ENCODE measurements at regions not wholly inside any gene's neighbourhood (a gene's known extent, or its start where the extent isn't known, plus 50 kb on each side); places are given as distances from the start of the nearest gene placed in this dataset.

GRCh38 chr5:40306869-40307487 is 372.7 kb upstream of the PTGER4 start:
- DNase-seq (ENCODE audit: low read depth, low spot score): no peak
- H3K27ac ChIP-seq: no peak overlapping the region

- no peak overlapping the region for H3K27ac ChIP-seq
- DNase-seq (ENCODE audit: low read depth, low spot score): no peak
Observed at GRCh38 chr5:40292006-40292405, 387.7 kb upstream of the PTGER4 start.

- no peak for DNase-seq (ENCODE audit: low read depth, low spot score)
Observed at GRCh38 chr5:40291338-40291737, 388.4 kb upstream of the PTGER4 start.

DNA sequence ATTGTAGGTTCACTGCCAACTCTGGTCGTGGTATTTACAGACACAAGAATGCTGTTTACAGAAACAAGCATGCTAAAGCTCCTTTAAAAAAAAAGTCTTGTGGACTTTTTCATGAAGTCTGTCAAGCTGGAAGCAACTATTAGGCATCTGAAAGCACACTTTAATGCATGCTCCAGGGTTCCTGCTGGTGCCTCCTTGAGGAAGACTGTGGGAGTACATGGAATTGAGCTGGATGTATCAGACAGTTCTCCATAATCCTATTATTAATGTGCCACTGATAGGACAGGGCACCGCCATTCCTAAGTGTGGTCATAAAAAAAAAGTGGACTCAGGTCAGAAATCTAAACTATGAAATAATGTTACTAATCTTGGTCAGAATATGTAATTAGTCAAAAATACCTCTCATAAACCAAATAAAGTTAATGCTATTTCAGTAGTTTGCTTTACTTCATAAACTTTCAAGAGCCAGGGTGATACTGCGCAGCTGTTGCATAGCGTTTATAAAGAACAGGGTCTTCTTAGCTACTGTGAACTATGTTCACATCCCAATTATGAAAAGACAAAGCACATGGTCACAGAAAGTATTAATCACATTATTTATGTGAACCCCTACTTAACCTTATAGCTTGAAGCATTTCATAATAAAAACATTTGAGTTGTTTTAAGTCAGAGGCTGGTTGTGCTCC is 390.8 kb upstream of the PTGER4 start:
- H3K27ac ChIP-seq: no peak overlapping the region
- DNase-seq (ENCODE audit: low read depth, low spot score): no peak

More at GRCh38 chr5:40291338-40291737, 388.4 kb upstream of the PTGER4 start:
- H3K27ac ChIP-seq: no peak overlapping the region

DNA sequence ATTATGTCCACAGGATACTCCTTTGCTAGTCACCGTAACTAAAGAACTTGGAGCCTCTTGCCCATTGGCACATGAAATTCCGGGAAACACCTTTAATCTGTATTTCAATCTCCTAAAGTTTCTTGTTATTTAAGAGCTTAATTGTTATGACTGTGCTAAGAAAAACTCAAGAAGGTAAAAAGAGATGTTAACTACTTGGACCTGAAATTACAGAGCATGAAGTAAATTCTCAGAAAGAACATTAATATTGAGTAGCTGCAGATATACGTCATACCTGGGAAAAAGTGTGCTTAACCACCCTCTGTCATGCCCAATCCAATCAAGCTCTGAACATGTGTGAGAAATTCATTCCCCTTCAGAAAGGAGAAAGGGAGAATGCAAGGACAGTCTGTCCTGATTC is 394.9 kb upstream of the PTGER4 start:
- no peak overlapping the region for H3K27ac ChIP-seq
- DNase-seq (ENCODE audit: low read depth, low spot score): no peak

DNA sequence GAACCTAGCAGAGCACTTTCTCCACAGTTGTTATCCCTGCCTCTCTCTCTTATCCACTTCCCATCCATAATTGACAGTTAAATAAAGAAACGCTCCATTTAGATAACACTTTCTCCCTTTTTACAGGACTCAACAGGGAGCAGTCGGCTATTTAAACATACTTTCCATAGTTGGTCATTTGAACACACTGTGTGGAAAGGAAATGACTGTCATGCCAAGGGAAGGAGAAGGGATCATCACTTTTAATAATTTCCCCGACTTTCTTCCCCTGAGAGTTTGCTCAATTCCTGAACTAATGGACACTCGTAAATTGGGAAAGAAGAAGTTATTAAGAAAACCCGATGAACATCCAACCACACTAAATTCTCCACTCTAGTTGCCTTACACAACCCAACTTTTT is 400.8 kb upstream of the PTGER4 start:
- DNase-seq (ENCODE audit: low read depth, low spot score): no peak
- no peak overlapping the region for H3K27ac ChIP-seq

GRCh38 chr5:40277161-40277906 is 402.4 kb upstream of the PTGER4 start:
- no peak for DNase-seq (ENCODE audit: low read depth, low spot score)
- H3K27ac ChIP-seq: no peak overlapping the region

GRCh38 chr5:40276426-40277102 is 403.2 kb upstream of the PTGER4 start:
- DNase-seq (ENCODE audit: low read depth, low spot score): no peak
- H3K27ac ChIP-seq: no peak overlapping the region

- H3K27ac ChIP-seq: no peak overlapping the region
- no peak for DNase-seq (ENCODE audit: low read depth, low spot score)
Observed at GRCh38 chr5:40274568-40274967, 405.1 kb upstream of the PTGER4 start.

DNA sequence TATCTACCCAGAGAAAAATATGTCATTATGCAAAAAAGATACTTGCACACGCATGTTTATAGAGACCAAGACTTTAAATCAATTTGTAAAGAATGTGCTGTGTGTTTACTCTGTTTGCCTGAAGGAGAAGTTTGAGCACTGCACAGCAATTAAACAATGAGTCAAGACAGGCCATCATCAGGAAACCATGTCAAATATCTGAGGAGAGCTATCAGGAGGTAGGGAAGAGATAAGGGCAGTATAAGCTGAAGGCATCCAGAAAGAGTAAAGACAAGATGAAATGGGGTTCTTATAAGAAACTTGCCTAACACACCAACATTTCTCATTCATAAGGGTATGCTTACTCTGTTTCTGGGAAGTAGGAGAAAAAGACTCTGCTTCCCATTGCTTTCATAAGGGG is 405.8 kb upstream of the PTGER4 start:
- DNase-seq (ENCODE audit: low read depth, low spot score): no peak
- H3K27ac ChIP-seq: no peak overlapping the region

DNA sequence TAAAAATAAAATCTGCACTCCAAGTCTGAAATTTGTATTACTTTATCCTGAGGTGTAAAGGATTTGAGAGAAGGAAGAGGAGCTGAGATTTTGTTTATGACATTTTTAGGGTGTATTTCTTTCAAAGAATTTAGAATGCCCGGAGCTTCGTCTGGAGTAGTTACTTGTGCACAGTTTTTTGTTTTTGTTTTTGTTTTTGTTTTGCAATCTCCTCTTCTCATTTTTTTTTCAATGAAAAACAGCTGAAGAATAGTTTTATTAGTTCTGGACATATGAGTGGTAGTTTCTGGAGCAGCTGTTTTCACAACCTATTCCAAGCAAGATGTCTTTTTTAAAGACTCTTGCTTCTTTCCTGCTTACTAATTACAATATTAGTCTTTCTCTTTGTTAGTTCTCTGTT is 408.2 kb upstream of the PTGER4 start:
- DNase-seq (ENCODE audit: low read depth, low spot score): no peak
- H3K27ac ChIP-seq: no peak overlapping the region

DNA sequence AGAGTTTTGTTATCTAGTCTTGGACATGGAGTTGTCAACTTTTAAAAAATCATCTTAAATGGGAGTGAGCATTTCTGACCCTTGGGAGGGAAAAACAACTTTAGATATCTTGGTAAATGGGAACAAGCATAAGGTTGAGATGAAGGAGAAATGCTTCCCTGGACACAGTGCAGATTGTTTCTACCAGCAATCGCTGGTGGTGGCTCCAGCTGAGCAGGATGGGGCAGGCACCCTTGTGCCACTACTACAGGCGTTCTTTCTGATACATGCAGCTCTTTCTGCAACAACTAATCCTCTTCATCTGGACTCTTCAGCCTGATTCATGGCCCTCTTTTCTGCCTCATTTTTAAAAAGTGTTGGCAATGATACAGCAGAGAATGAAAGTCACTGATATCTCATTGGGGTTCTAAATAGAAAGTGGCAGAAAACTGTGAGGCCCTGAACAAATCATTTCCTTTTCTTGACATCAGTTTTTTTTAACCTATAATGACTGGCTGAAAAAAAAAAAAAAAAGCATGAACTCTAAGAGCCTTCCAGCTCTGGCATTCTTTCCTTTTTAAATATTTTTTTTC is 409.4 kb upstream of the PTGER4 start:
- no peak for DNase-seq (ENCODE audit: low read depth, low spot score)
- H3K27ac ChIP-seq: no peak overlapping the region

DNA sequence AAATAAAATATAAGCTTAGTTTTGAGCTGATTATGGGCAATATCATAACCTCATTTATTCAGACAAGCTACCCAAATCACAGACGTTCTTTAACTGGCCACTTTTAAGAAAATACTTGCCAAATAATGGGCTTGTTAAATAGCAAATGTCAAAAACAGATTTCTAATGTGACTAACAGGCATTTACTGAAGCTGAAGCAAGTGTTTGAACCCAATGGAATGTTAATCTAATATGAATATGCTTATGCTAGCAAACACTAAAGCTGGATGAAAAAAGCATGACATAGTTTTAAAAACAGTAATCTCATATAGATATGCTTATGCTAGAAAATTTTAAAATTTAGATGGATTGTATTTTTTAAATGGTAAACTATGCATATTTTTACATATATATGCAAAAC is 411.6 kb upstream of the PTGER4 start:
- no peak overlapping the region for H3K27ac ChIP-seq
- DNase-seq (ENCODE audit: low read depth, low spot score): no peak

DNA sequence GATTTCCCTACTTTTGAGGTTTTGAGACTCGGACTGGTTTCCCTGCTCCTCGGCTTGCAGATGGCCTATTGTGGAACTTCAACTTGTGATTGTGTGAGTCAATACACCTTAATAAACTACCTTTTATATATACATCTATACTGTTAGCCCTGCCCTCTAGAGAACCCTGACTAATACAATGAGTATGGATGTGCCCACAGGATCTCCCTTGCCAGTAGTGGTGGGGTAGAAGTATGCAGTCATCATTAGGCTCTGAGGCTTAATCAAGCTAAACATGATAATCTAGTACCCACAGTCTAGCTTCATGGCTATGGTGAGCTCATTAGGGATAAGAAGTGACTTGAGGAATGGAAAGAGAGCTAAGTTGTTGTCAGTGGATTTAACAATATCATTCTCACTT is 412.8 kb upstream of the PTGER4 start:
- DNase-seq (ENCODE audit: low read depth, low spot score): no peak
- no peak overlapping the region for H3K27ac ChIP-seq

DNA sequence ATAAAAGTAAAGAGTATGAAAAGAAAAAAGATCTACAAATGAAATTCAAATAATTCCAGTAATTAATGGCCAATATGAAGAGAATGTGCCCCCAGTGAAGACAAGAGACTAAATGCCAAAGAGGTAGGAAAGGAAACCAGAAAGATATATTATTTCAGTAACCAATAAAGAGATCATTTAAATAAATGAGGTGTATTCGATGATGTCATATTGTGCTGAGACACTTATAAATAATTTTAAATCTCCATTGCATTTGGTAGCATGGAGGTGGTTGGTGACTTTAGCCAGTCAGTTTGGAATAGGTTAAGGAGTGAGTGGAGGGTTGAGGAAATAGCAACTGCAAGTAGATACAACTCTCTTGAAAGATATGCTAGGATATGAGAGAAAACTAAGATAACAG is 417.7 kb upstream of the PTGER4 start:
- DNase-seq (ENCODE audit: low read depth, low spot score): no peak
- H3K27ac ChIP-seq: no peak overlapping the region

DNA sequence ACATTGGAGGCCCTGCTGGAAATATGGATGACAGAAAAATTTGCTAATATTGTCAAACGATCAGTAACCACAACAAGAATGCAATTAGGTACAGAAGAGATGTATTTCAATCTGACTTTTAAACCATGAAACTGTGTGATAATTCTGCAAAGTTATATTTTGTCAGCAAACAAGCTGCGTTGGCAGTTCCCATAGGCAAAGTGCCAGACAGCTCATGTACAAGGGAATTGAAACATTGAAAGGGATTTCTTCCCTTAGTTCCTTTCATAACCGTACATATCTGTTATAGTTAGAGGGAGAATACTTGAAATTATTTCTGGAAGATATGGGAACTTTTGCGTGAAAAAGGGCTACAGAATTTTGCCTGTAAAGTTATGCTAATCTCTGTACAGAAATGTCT is 419.4 kb upstream of the PTGER4 start:
- DNase-seq (ENCODE audit: low read depth, low spot score): no peak
- H3K27ac ChIP-seq: no peak overlapping the region

- DNase-seq (ENCODE audit: low read depth, low spot score): no peak
- no peak overlapping the region for H3K27ac ChIP-seq
Observed at GRCh38 chr5:40258222-40258621, 421.5 kb upstream of the PTGER4 start.

DNA sequence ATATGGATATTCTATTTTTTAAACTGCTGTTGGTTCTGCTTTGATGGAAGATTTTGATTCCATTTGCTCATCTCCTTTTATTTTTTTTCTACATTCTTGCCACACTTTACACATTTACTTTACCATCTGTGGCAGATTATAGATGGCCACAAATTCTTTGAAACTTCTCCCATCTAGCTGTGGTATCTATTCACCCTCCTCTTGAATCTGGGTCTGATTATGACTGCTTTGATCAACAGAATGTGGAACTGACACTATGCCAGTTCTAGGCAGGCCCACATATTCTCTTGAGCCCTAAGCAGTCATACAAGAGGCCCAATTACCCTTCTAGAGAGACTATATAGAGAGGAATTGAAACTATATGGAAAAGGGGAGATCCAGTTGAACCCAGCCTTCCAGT is 439.0 kb upstream of the PTGER4 start:
- no peak overlapping the region for H3K27ac ChIP-seq
- DNase-seq (ENCODE audit: low read depth, low spot score): no peak

DNA sequence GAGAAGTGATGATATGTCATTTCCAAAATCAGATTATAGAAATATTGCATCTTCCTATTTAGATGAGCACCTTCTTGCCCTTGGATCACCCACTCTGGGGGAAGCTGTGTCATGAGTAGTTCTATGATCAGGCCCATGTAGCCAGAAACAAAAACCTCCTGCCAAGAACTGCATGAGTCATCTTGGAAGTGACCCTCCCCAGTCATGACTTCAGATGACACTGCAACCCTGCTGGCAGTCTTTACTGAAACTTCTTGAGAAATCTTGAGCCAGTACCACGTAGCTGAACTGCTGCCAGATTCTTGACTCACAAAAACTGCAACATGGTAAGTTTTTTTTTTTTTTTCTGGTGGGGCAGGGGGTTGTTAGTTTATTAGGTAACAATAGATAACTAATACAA is 439.6 kb upstream of the PTGER4 start:
- no peak overlapping the region for H3K27ac ChIP-seq
- DNase-seq (ENCODE audit: low read depth, low spot score): no peak

GRCh38 chr5:40238066-40238745 is 441.5 kb upstream of the PTGER4 start:
- no peak for DNase-seq (ENCODE audit: low read depth, low spot score)
- no peak overlapping the region for H3K27ac ChIP-seq

Data from epithelial cell of prostate (primary cell).